Activated CD4-positive, alpha-beta T cell treated with anti-CD3 and anti-CD28 coated beads, Interleukin-2, amount 50 U/mL, for 16 hours (primary cell): ENCODE measurements at regions not wholly inside any gene's neighbourhood (a gene's known extent, or its start where the extent isn't known, plus 50 kb on each side); places are given as distances from the start of the nearest gene placed in this dataset.
"Not testable (repeated sequence)": the region's sequence is repeated elsewhere in the genome, so short reads cannot be mapped to it uniquely, and the experiment has no call there.

ENCODE experiments used
- DNase-seq: peaks from one replicate; pipeline ENCODE4 v3.0.0-alpha.2; 2020

DNA sequence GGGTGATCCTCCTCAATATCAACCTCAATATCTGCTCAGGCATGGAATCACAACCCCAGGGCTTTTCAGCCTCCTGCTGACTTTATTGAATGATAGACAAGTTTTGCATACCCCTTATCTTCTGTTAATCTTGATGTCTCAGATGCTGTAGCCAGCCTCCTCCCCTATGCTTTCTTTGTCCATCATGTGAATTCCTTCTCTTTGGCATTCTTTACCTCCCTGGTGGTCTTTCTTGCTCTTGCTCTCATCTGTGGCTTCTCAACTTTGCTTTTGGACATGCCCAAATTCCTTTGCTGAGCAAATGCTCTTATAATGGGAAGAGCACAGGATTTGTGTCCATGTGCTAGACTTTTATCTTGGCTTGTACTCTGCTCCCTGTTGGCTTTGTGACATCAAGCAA, 73.4 kb upstream of the FAM13C start:
- DNase-seq = no peak

DNA sequence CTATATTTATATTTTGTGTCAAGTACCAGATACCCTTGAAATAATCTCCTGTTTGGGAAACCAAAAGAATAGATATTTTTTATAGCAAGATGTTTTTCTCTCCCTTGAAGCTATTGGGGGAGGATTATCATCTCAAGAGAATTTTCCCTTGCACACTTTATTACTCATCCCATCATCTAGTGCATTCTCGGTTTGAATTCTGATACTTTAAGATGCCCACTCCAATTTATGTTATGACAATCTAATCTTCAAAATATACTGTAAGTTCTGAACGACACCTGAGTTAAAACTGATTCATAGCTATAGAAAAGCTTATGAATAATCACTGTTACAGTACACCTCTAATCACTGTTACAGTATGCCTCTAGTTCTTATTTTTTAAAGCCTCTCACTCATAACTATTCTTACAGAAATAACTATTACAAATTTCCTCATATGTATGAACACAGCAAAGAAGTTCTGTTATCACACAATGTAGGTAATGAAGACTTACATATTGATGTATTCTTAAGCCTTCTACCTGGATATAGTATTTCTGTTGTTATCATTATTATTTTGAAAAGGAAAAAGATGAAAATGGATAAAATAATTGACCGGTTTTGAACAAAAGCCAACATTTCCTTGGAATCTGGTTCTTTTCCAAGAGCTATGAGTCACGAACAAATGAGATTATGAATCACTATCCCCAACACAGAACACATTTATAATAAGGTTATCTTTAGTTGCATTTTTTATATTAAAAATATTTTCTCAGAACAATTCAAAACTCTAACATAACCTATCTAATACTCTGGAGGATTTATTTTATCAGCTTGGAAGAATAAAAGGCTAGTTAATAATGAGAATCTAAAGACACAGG, 72.3 kb upstream of the FAM13C start:
- peak; percentile 3 for DNase-seq

DNA sequence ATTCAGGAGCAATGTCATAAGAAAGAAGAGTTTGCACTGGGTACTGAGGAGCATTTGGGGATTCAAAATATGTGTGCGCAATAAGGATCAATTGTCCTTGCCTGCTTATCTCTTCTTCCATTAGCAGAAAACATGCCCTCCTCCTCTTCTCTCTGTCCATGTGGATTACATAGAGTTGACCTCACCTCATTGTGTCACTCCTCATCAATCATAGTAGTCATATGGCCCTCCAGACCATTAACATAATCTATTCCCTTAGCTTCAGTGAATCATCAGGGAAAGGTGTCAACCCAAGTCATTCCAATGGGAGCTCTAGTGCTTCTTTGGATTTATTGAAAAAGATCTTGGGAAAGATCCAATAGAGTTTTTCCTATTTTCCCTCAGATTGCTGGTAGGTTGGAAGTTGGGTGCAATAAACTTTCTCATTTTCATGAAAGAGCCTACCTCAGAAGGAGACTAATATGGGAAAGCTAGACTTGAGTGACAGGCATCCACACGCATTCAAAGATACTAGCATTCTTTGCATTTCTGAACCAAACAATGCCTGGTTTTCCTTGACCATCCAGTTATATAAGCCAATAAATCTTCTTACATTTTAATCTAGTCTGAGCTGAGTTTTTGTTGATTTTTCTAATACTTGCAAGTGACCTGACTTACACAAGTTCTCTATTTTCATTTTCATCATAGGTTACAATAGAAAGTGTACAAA, 71.5 kb upstream of the FAM13C start:
- DNase-seq = no peak

DNA sequence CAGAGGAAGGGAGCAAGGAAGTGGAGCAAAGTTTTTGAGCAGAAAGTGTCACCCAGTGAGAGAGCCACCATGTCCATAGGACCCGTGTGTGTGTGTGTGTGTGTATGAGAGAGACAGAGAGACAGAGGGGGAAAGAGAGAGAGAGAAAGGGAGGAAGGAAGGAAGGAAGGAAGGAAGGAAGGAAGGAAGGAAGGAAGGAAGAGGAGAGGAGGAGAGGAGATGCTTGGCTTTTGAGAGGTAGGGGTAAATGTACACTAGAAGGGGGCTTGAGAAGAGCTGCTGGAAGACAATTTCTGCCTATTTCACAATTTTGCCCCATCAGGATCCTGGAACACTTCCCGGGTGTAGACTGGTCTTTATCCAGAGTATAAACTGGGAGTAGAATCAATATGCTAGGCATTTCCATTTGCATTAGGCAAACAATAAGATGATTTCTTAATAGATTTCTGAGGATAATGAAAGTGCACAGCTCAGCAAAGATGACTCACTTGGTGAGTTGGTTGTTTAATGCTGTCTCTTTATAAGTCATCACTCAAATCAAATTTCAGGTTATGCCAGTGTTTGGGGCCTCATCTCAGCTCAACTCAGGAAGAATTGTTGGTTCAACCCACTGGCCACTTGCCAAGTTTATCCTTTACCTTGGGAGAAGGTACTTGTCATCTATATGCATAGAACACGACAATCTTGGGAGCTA, 70.0 kb upstream of the FAM13C start:
- DNase-seq = peak; percentile 5

DNA sequence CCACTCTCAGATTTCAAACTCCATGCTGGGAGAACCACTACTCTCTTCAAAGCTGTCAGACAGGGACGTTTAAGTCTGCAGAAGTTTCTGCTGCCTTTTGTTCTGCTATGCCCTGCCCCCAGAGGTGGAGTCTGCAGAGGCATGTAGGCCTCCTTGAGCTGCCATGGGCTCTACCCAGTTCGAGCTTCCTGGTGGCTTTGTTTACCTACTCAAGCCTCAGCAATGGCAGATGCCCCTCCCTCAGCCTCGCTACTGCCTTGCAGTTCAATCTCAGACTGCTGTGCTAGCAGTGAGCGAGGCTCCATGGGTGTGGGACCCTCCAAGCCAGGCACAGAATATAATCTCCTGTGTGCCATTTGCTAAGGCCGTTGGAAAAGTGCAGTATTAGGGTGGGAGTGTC, 51.4 kb upstream of the FAM13C start:
- not testable (repeated sequence) for DNase-seq
